ENCODE measurements at regions not wholly inside any gene's neighbourhood (a gene's known extent, or its start where the extent isn't known, plus 50 kb on each side); places are given as distances from the start of the nearest gene placed in this dataset.

- Mint-ChIP-seq H3K27me3 (ENCODE audit: low read depth, poor library complexity) (peaks cover 68% of the 10 kb centered on the region), H3K36me3 (ENCODE audit: low read depth) (no peaks in the 10 kb centered on the region), H3K27ac (no peak overlapping the region), H3K4me1 (peaks cover 3% of the 10 kb centered on the region), H3K4me3 (no peak overlapping the region), H3K9me3 (no peaks in the 10 kb centered on the region)
- DNase-seq = no peak
- no peak for TF ChIP-seq CTCF (IDR thresholded peaks at IDR 0.05)
Observed at GRCh38 chr3:15151166-15151565, 52.2 kb upstream of the RBSN start.

GRCh38 chr3:15152184-15152583 is 53.2 kb upstream of the RBSN start:
- no peaks in the 10 kb centered on the region for H3K9me3 Mint-ChIP-seq
- H3K27me3 Mint-ChIP-seq (ENCODE audit: low read depth, poor library complexity) = peaks cover 68% of the 10 kb centered on the region
- no peak overlapping the region for H3K27ac Mint-ChIP-seq
- no peaks in the 10 kb centered on the region for H3K36me3 Mint-ChIP-seq (ENCODE audit: low read depth)
- peaks cover 3% of the 10 kb centered on the region for H3K4me1 Mint-ChIP-seq
- no peak overlapping the region for H3K4me3 Mint-ChIP-seq
- TF ChIP-seq CTCF (IDR thresholded peaks at IDR 0.05) = no peak
- DNase-seq = no peak

- Mint-ChIP-seq H3K36me3 (ENCODE audit: low read depth) (no peaks in the 10 kb centered on the region), H3K4me1 (peaks cover 3% of the 10 kb centered on the region), H3K4me3 (no peak overlapping the region), H3K9me3 (peaks cover 6% of the 10 kb centered on the region), H3K27ac (no peak overlapping the region), H3K27me3 (ENCODE audit: low read depth, poor library complexity) (peaks cover 67% of the 10 kb centered on the region)
- no peak for TF ChIP-seq CTCF (IDR thresholded peaks at IDR 0.05)
- no peak for DNase-seq
Observed at GRCh38 chr3:15153103-15153502, 52.9 kb upstream of the CAPN7 start.

GRCh38 chr3:15154326-15154725 is 51.7 kb upstream of the CAPN7 start:
- Mint-ChIP-seq H3K4me3 (no peak overlapping the region), H3K36me3 (ENCODE audit: low read depth) (no peaks in the 10 kb centered on the region), H3K9me3 (peaks cover 6% of the 10 kb centered on the region), H3K4me1 (no peaks in the 10 kb centered on the region), H3K27me3 (ENCODE audit: low read depth, poor library complexity) (peaks cover 71% of the 10 kb centered on the region), H3K27ac (no peak overlapping the region)
- no peak for DNase-seq
- no peak for TF ChIP-seq CTCF (IDR thresholded peaks at IDR 0.05)

DNA sequence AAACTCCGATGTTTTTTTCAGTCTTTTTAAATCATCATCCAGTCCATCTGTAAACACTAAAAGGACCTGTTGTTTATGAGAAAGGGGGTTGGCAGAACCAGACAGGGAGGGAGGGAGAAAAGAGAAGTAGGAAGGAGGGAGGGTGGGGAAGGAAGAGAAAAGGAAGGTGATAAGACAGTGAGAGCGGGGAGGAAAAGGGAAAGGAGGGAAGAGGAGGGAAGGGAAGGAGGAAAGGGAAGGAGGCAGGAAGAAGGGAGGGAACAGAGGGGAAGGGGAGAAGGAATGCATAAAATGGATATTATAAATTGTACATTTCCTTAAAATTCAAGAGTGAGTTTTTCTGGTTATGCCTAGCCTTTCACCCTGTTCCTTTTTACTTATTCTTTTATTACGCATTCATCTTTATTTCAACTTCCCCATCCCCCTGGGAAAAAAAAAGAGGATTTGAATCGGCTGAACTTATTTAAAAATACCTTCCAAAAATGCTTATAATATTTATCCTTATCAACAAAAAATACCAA is 50.1 kb upstream of the CAPN7 start:
- Mint-ChIP-seq H3K4me1 (no peaks in the 10 kb centered on the region), H3K9me3 (peaks cover 11% of the 10 kb centered on the region), H3K27ac (no peak overlapping the region), H3K27me3 (ENCODE audit: low read depth, poor library complexity) (peaks cover 68% of the 10 kb centered on the region), H3K36me3 (ENCODE audit: low read depth) (no peaks in the 10 kb centered on the region), H3K4me3 (no peak overlapping the region)
- TF ChIP-seq CTCF (IDR thresholded peaks at IDR 0.05) = no peak
- DNase-seq = no peak
